SK-N-MC (cell line): ENCODE measurements at regions not wholly inside any gene's neighbourhood (a gene's known extent, or its start where the extent isn't known, plus 50 kb on each side); places are given as distances from the start of the nearest gene placed in this dataset.

ENCODE experiments used
- EZH2 ChIP-seq: fragments of 200-600 bp; sonication (generic); IDR thresholded peaks from one replicate; pipeline ENCODE4 v1.6.1; 2017; ENCODE audit warnings: antibody characterized with exemption
- FOXP2 ChIP-seq: optimal IDR thresholded peaks from 2 replicates; pipeline ENCODE3; 2011; ENCODE audit warnings: mild to moderate bottlenecking, moderate library complexity; ENCODE audit not compliant: insufficient read depth; ENCODE audit errors: extremely low read length, control extremely low read depth
- POLR2AphosphoS5 ChIP-seq: IDR thresholded peaks from 2 replicates; pipeline ENCODE4 v1.6.1; 2012; ENCODE audit warnings: mild to moderate bottlenecking, low read depth, low read length, borderline replicate concordance

DNA sequence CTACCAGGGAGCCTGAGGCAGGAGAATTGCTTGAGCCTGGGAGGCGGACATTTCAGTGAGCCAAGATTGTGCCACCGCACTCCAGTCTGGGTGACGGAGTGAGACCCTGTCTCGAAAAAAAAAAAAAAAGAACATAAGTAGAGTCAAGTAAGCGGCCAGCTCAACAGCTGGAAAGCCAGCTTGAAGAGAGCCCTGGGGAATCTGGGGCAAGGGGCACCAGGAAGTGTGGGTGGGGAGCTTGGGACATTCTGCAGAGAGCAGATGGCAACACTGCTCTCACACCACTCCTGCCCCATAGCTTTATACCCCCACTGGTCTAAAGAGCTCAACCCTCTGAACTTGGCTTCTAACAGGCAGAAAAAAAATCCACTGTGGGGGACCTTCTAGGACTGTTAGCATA, 505.6 kb downstream of the BUD13 start:
- no peak for TF ChIP-seq POLR2AphosphoS5
- TF ChIP-seq EZH2: no peak
- no peak for TF ChIP-seq FOXP2
